ENCODE measurements at regions not wholly inside any gene's neighbourhood (a gene's known extent, or its start where the extent isn't known, plus 50 kb on each side); places are given as distances from the start of the nearest gene placed in this dataset.
A peak's percentile ranks its signal among the peaks of the same experiment; 100 is the strongest.

DNA sequence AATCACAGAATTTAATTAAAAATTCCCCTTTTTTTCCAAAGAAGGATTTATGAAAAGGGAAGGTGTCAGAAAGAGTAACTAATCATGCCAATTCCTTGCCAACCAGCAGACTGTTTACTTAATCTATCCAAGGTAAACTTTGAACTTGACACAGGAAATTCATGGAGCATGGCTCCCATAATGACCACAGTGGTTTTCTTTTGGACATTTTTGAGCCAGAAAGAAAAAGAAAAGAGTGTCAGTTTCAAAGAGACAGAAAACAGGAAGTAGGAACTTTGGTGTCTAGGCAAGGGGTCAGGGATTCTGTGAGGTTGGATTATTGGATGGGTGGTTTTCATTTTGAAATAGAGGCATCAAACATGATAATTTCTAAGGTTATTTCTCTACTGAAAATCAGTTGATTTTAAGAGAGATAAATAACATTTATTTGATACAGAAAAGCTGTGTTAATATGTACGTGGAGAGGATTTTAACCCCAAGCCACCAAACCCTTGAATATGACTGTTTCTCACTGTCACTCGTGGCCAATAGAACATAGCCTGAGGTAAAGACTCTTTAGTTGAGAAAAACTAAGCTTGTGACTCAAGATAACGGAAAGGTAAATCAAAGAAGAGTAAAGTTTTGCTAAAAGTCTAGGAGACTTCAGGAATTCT is 196.1 kb downstream of the TTC6 start (continued):
- no peak; the same call in 1 of the 2 replicates for TF ChIP-seq ZBTB21 (CRISPR knock-in tag; IDR thresholded peaks at IDR 0.05)
- no peak; the same call in 1 of the 2 replicates for TF ChIP-seq ONECUT2 (CRISPR knock-in tag; IDR thresholded peaks at IDR 0.05)
- no peak for TF ChIP-seq FLYWCH1 (CRISPR knock-in tag; IDR thresholded peaks at IDR 0.05)
- TF ChIP-seq RELA (CRISPR knock-in tag; IDR thresholded peaks at IDR 0.05), result 0 out of 2 replicates have a peak, but pooled peaks have one; percentile 40
- TF ChIP-seq ZMYM4 (CRISPR knock-in tag; IDR thresholded peaks at IDR 0.05), result peak; percentile 99
- TF ChIP-seq JDP2 (CRISPR knock-in tag; IDR thresholded peaks at IDR 0.05; ENCODE audit: borderline replicate concordance), result no peak
- no peak for TF ChIP-seq MED8 (CRISPR knock-in tag; IDR thresholded peaks at IDR 0.05; ENCODE audit: insufficient replicate concordance)
- peak; percentile 95; the same call in 1 of the 2 replicates for TF ChIP-seq MEF2D (CRISPR knock-in tag; IDR thresholded peaks at IDR 0.05)
- TF ChIP-seq ZSCAN29 (CRISPR knock-in tag; conservative IDR thresholded peaks at IDR 0.05), result 0 out of 2 replicates have a peak, but pooled peaks have one; percentile 65
- TF ChIP-seq RORA (CRISPR knock-in tag; IDR thresholded peaks at IDR 0.05), result peak; percentile 94; the same call in 1 of the 2 replicates
- TF ChIP-seq TCF7 (IDR thresholded peaks at IDR 0.05; ENCODE audit: low read depth), result peak; percentile 72
- TF ChIP-seq MAZ (IDR thresholded peaks at IDR 0.05; ENCODE audit: borderline replicate concordance, low read depth, low read length), result no peak
- no peak for TF ChIP-seq MAZ (CRISPR knock-in tag; IDR thresholded peaks at IDR 0.05; ENCODE audit: low read depth)
- TF ChIP-seq, protein P1, sequence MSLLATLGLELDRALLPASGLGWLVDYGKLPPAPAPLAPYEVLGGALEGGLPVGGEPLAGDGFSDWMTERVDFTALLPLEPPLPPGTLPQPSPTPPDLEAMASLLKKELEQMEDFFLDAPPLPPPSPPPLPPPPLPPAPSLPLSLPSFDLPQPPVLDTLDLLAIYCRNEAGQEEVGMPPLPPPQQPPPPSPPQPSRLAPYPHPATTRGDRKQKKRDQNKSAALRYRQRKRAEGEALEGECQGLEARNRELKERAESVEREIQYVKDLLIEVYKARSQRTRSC (CRISPR knock-in tag; IDR thresholded peaks at IDR 0.05; ENCODE audit: low read depth), result no peak
- TF ChIP-seq RCOR2 (CRISPR knock-in tag; IDR thresholded peaks at IDR 0.05), result peak; percentile 98
- TF ChIP-seq, protein P2, sequence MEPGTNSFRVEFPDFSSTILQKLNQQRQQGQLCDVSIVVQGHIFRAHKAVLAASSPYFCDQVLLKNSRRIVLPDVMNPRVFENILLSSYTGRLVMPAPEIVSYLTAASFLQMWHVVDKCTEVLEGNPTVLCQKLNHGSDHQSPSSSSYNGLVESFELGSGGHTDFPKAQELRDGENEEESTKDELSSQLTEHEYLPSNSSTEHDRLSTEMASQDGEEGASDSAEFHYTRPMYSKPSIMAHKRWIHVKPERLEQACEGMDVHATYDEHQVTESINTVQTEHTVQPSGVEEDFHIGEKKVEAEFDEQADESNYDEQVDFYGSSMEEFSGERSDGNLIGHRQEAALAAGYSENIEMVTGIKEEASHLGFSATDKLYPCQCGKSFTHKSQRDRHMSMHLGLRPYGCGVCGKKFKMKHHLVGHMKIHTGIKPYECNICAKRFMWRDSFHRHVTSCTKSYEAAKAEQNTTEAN (CRISPR knock-in tag; conservative IDR thresholded peaks at IDR 0.05), result peak; percentile 12; the same call in 1 of the 2 replicates
- TF ChIP-seq GATA4 (IDR thresholded peaks at IDR 0.05; ENCODE audit: borderline replicate concordance, low read depth), result no peak; the same call in 1 of the 2 replicates
- peak; percentile 86 for TF ChIP-seq HDAC1 (CRISPR knock-in tag; IDR thresholded peaks at IDR 0.05)
- TF ChIP-seq ZBTB7B (CRISPR knock-in tag; IDR thresholded peaks at IDR 0.05), result peak; percentile 82; the same call in 1 of the 2 replicates
- no peak; the same call in 1 of the 2 replicates for TF ChIP-seq AHR (CRISPR knock-in tag; IDR thresholded peaks at IDR 0.05)
- 0 out of 2 replicates have a peak, but pooled peaks have one; percentile 71 for TF ChIP-seq SMYD3 (CRISPR knock-in tag; IDR thresholded peaks at IDR 0.05)
- peak; percentile 92; the same call in 1 of the 2 replicates for TF ChIP-seq ZNF337 (CRISPR knock-in tag; IDR thresholded peaks at IDR 0.05; ENCODE audit: borderline replicate concordance, low read depth)
- TF ChIP-seq, protein P3, sequence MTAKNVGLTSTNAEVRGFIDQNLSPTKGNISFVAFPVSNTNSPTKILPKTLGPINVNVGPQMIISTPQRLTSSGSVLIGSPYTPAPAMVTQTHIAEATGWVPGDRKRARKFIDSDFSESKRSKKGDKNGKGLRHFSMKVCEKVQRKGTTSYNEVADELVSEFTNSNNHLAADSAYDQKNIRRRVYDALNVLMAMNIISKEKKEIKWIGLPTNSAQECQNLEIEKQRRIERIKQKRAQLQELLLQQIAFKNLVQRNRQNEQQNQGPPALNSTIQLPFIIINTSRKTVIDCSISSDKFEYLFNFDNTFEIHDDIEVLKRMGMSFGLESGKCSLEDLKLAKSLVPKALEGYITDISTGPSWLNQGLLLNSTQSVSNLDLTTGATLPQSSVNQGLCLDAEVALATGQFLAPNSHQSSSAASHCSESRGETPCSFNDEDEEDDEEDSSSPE (CRISPR knock-in tag; IDR thresholded peaks at IDR 0.05), result peak; percentile 60
- peak; percentile 85; the same call in 1 of the 2 replicates for TF ChIP-seq KAT7 (CRISPR knock-in tag; IDR thresholded peaks at IDR 0.05; ENCODE audit: borderline replicate concordance)
- no peak for TF ChIP-seq SMARCC2 (IDR thresholded peaks at IDR 0.05)
- 0 out of 2 replicates have a peak, but pooled peaks have one; percentile 30 for TF ChIP-seq SP5 (CRISPR knock-in tag; IDR thresholded peaks at IDR 0.05; ENCODE audit: borderline replicate concordance, low read depth)
- peak; percentile 85 for TF ChIP-seq HNF4G (IDR thresholded peaks at IDR 0.05; ENCODE audit: borderline replicate concordance, low read depth, low read length)
- TF ChIP-seq HNF4G (CRISPR knock-in tag; IDR thresholded peaks at IDR 0.05; ENCODE audit: borderline replicate concordance, low read depth), result peak; percentile 73; the same call in 1 of the 2 replicates
- peak; percentile 97 for TF ChIP-seq ETV5 (CRISPR knock-in tag; IDR thresholded peaks at IDR 0.05; ENCODE audit: borderline replicate concordance)
- TF ChIP-seq REPIN1 (CRISPR knock-in tag; IDR thresholded peaks at IDR 0.05; ENCODE audit: borderline replicate concordance, low read depth), result peak; percentile 32; the same call in 1 of the 2 replicates
